ENCODE measurements at regions not wholly inside any gene's neighbourhood (a gene's known extent, or its start where the extent isn't known, plus 50 kb on each side); places are given as distances from the start of the nearest gene placed in this dataset.

DNA sequence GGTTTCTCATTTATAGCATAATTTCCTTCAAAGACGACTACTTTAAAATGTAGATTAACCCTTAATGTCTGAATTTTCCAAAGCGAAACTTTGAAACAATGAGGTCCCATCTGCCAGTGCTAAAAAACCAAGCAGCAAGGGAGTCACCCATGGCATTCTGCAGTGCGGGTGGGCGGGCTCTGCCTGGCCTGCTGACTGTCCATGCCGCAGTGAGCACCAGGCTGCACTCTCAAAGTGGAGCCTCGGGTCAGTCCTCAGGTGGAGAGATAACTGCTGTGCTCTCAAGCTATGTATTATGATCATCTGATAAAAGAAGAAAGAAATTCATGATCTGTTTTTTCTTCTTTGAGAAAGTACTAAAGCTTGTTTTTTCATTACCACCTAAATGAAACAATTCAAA lies 581.6 kb downstream of the CETN3 start:
- ChIA-PET CTCF (ENCODE audit: partially characterized antibody) (no interaction called here), POLR2A (ENCODE audit: partially characterized antibody) (no interaction called here)
- DNase-seq (ENCODE audit: low read depth in 1 of 2, low spot score in 2 of 2), result no peak
- Histone ChIP-seq H3K56ac (replicated peaks; ENCODE audit: insufficient read length, low read depth, low read length) (no peak overlapping the region), H3K9ac (replicated peaks in 1 of 4; ENCODE audit: extremely low read depth in 1 of 4, low read depth in 3 of 4, low read length in 3 of 4) (no peak overlapping the region), H2BK12ac (ENCODE audit: low read depth, low read length) (no peak overlapping the region), H2AFZ (ENCODE audit: low read length) (no peak overlapping the region), H3K18ac (ENCODE audit: extremely low read depth, low read length) (no peak overlapping the region), H3K4me2 (ENCODE audit: insufficient read depth in 1 of 2, low read depth in 2 of 2, low read length in 2 of 2) (no peak overlapping the region), H3K4me1 (replicated peaks in 1 of 4; ENCODE audit: control insufficient read depth in 3 of 4, insufficient read depth in 4 of 4, low read length in 3 of 4) (peaks cover 0 to 2% (median 0%) of the 10 kb centered on the region in 4 experiments; a peak in 1 of 7 replicates), H2BK20ac (ENCODE audit: low read length) (no peak overlapping the region), H4K91ac (replicated peaks; ENCODE audit: insufficient read length, low read length) (no peak overlapping the region), H3K36me3 (ENCODE audit: control insufficient read depth in 2 of 4, insufficient read depth in 4 of 4, low read length in 3 of 4) (no peaks in the 10 kb centered on the region), H3K9me3 (ENCODE audit: insufficient read depth in 2 of 2, low read depth in 1 of 2, low read length in 1 of 2) (no peaks in the 10 kb centered on the region), H3K27ac (ENCODE audit: low read depth, low read length) (no peak overlapping the region), H2AK5ac (ENCODE audit: low read depth, low read length) (no peak overlapping the region), H3K79me1 (ENCODE audit: low read depth, low read length) (no peaks in the 10 kb centered on the region), H3K79me2 (ENCODE audit: control insufficient read depth in 1 of 2, insufficient read depth in 2 of 2, low read length in 2 of 2) (no peaks in the 10 kb centered on the region), H3K27me3 (replicated peaks in 1 of 4; ENCODE audit: control insufficient read depth in 3 of 4, extremely low read depth in 1 of 4, insufficient read depth in 3 of 4, low read length in 3 of 4) (no peaks in the 10 kb centered on the region), H4K5ac (ENCODE audit: insufficient read length, low read depth, low read length) (no peak overlapping the region), H2BK5ac (ENCODE audit: low read depth, low read length) (no peak overlapping the region), H3K4ac (replicated peaks; ENCODE audit: insufficient read length, low read depth, low read length) (no peak overlapping the region), H3K23me2 (ENCODE audit: low read depth, low read length) (no peaks in the 10 kb centered on the region), H2BK15ac (ENCODE audit: low read length) (no peak overlapping the region), H4K20me1 (replicated peaks in 1 of 2; ENCODE audit: control insufficient read depth in 1 of 2, insufficient read depth in 2 of 2, low read length in 2 of 2) (no peaks in the 10 kb centered on the region), H4K8ac (ENCODE audit: extremely low read depth, insufficient read depth, low read length) (no peak overlapping the region), H3K14ac (ENCODE audit: insufficient read length) (no peak overlapping the region), H2BK120ac (replicated peaks; ENCODE audit: low read depth, low read length) (no peak overlapping the region), H3K4me3 (ENCODE audit: extremely low read depth in 1 of 4, insufficient read depth in 2 of 4, low read depth in 3 of 4, low read length in 4 of 4) (no peak overlapping the region), H3K23ac (ENCODE audit: insufficient read length) (no peak overlapping the region)
- WGBS, 2 experiments (ENCODE audit: extremely low coverage in 1 of 2, insufficient coverage in 1 of 2, insufficient read length in 1 of 2, insufficient replicate concordance in 2 of 2, low coverage in 1 of 2, low lambda C conversion rate in 2 of 2, missing lambda C conversion rate in 1 of 2), result 88% methylated on average over 6 of the region's 6 CpGs; no CpG with 5 or more reads in 1 of the 2 experiments
- no peak for TF ChIP-seq HDAC6 (IDR thresholded peaks at IDR 0.05; ENCODE audit: low read depth, low read length)
- TF ChIP-seq ZNF274 (IDR thresholded peaks at IDR 0.05; ENCODE audit: borderline replicate concordance, extremely low read depth, low read length), result no peak
- TF ChIP-seq JUND (IDR thresholded peaks at IDR 0.05; ENCODE audit: low read length), result no peak
- no peak for TF ChIP-seq SP4 (IDR thresholded peaks at IDR 0.05; ENCODE audit: low read length)
- no peak for FAIRE-seq
